ENCODE measurements at regions not wholly inside any gene's neighbourhood (a gene's known extent, or its start where the extent isn't known, plus 50 kb on each side); places are given as distances from the start of the nearest gene placed in this dataset.

DNA sequence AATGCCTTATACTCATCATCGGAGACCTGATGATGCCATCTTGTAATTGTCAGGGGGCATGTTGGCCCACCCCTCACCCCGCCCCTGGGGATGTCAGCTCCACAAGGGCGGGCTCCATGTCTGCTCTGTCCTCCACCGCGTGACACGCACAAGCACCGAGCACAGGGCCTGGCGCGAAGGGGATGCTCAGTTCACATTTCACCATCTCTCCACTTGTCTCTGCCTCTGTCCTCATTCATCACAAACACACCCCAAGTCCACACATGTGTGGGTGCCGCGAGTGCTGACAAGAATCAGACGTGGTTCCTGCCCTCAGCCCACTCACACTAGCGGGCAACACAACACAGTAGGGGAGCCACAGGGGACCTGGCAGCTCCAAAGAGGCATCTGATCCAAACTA is 151.2 kb upstream of the PTPN1 start:
- TF ChIP-seq, protein P1, sequence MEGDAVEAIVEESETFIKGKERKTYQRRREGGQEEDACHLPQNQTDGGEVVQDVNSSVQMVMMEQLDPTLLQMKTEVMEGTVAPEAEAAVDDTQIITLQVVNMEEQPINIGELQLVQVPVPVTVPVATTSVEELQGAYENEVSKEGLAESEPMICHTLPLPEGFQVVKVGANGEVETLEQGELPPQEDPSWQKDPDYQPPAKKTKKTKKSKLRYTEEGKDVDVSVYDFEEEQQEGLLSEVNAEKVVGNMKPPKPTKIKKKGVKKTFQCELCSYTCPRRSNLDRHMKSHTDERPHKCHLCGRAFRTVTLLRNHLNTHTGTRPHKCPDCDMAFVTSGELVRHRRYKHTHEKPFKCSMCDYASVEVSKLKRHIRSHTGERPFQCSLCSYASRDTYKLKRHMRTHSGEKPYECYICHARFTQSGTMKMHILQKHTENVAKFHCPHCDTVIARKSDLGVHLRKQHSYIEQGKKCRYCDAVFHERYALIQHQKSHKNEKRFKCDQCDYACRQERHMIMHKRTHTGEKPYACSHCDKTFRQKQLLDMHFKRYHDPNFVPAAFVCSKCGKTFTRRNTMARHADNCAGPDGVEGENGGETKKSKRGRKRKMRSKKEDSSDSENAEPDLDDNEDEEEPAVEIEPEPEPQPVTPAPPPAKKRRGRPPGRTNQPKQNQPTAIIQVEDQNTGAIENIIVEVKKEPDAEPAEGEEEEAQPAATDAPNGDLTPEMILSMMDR (conservative IDR thresholded peaks at IDR 0.05): no peak
- TF ChIP-seq EZH2 (IDR thresholded peaks at IDR 0.05; ENCODE audit: low read depth): no peak

All from PC-9 (cell line).